ENCODE measurements at regions not wholly inside any gene's neighbourhood (a gene's known extent, or its start where the extent isn't known, plus 50 kb on each side); places are given as distances from the start of the nearest gene placed in this dataset.

- no peak overlapping the region for H3K4me3 ChIP-seq (replicated peaks in 1 of 3; ENCODE audit: insufficient read depth in 1 of 3, low read depth in 2 of 3, low read length in 3 of 3)
- no peak overlapping the region for H3K27ac ChIP-seq (ENCODE audit: extremely low read length, insufficient read depth, low read length)
- no peaks in the 10 kb centered on the region for H3K79me2 ChIP-seq (ENCODE audit: insufficient read depth, low read length)
- no TSS peak for BruUV-seq (replicated peaks)
- H3K9me3 ChIP-seq (ENCODE audit: low read length) = no peaks in the 10 kb centered on the region
- intact Hi-C loops (cut with micrococcal nuclease; ENCODE audit: unreplicated experiment) (no loop called here), in situ Hi-C loops (cut with HindIII; ENCODE audit: extremely low pct_ligation_motif_present, low pct_unique_long_range_greater_than_20kb) (no loop called here)
- FAIRE-seq (no peak), ATAC-seq (no peak), DNase-seq (ENCODE audit: low spot score) (no peak)
- WGBS (ENCODE audit: low lambda C conversion rate) = 0% methylated on average over 3 of the region's 3 CpGs
- H3K27me3 ChIP-seq (ENCODE audit: control insufficient read depth in 1 of 2, insufficient read depth in 2 of 2, low read length in 2 of 2) = no peaks in the 10 kb centered on the region; a peak in 1 of 5 replicates
- H3K9ac ChIP-seq (ENCODE audit: insufficient read depth, low read depth, low read length) = no peak overlapping the region
- H3K4me1 ChIP-seq (ENCODE audit: insufficient read depth, low read length) = no peaks in the 10 kb centered on the region
- TF ChIP-seq FIP1L1 (IDR thresholded peaks at IDR 0.05; ENCODE audit: borderline replicate concordance, insufficient read depth, low read depth, low read length) (no peak), TCF7 (IDR thresholded peaks at IDR 0.05; ENCODE audit: low read depth) (no peak), ZBED4 (CRISPR knock-in tag; IDR thresholded peaks at IDR 0.05; ENCODE audit: borderline replicate concordance) (no peak), ZNF121 (CRISPR knock-in tag; IDR thresholded peaks at IDR 0.05) (no peak), FUBP1 (CRISPR knock-in tag; IDR thresholded peaks at IDR 0.05; ENCODE audit: borderline replicate concordance) (no peak), ZNF549 (CRISPR knock-in tag; IDR thresholded peaks at IDR 0.05) (no peak), REL (CRISPR knock-in tag; conservative IDR thresholded peaks at IDR 0.05) (no peak), SALL2 (CRISPR knock-in tag; IDR thresholded peaks at IDR 0.05) (no peak), ZMYM2 (CRISPR knock-in tag; IDR thresholded peaks at IDR 0.05) (no peak), NFE2 (CRISPR knock-in tag; IDR thresholded peaks at IDR 0.05) (no peak), KDM3A (CRISPR knock-in tag; IDR thresholded peaks at IDR 0.05; ENCODE audit: low read depth) (no peak), ZNF33B (CRISPR knock-in tag; IDR thresholded peaks at IDR 0.05) (no peak), ZNF205 (CRISPR knock-in tag; IDR thresholded peaks at IDR 0.05) (no peak), AHDC1 (CRISPR knock-in tag; IDR thresholded peaks at IDR 0.05; ENCODE audit: borderline replicate concordance) (no peak), HIVEP1 (CRISPR knock-in tag; IDR thresholded peaks at IDR 0.05) (no peak)
- ChIA-PET CTCF (ENCODE audit: low intra/inter-chr PET ratio, low total read pairs) (no interaction called here), POLR2A (no interaction called here)
- no peak overlapping the region for H2AFZ ChIP-seq (ENCODE audit: low read length)
- no peaks in the 10 kb centered on the region for H3K36me3 ChIP-seq (replicated peaks in 1 of 2; ENCODE audit: control insufficient read depth in 1 of 2, insufficient read depth in 2 of 2, low read length in 2 of 2)
- no peak overlapping the region for H3K4me2 ChIP-seq (ENCODE audit: low read depth, low read length)
- no peaks in the 10 kb centered on the region for H4K20me1 ChIP-seq (ENCODE audit: insufficient read depth, low read length)
Measured at GRCh38 chr11:122048401-122048800, 67.6 kb downstream of the BLID start.

Data from HepG2 (cell line).